HG03378 (cell line): ENCODE measurements at regions not wholly inside any gene's neighbourhood (a gene's known extent, or its start where the extent isn't known, plus 50 kb on each side); places are given as distances from the start of the nearest gene placed in this dataset.

ENCODE experiments used
- ATAC-seq: cut with Tn5 transposase; IDR thresholded peaks from one replicate; pipeline ENCODE4 v1.9.1; 2021; ENCODE audit warnings: mild to moderate bottlenecking, moderate library complexity; ENCODE audit not compliant: unreplicated experiment

DNA sequence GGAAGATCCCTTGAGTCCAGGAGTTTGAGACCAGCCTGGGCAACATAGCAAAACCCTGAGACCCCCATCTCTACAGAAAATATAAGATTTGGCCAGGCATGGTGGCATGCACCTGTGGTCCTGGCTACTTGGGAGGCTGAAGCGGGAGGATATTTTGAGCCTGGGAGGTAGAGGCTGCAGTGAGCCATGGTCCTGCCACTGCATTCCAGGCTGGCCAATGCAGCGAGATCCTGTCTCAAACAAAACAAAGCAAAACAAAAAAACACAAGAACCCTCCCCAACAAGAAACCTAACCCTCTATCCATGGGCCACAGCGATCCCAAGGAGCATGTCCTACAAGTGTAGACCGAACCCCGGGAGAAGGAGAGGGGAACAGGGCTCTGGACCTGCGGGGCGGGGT lies 133.3 kb downstream of the MGAT5B start:
- ATAC-seq: no peak

DNA sequence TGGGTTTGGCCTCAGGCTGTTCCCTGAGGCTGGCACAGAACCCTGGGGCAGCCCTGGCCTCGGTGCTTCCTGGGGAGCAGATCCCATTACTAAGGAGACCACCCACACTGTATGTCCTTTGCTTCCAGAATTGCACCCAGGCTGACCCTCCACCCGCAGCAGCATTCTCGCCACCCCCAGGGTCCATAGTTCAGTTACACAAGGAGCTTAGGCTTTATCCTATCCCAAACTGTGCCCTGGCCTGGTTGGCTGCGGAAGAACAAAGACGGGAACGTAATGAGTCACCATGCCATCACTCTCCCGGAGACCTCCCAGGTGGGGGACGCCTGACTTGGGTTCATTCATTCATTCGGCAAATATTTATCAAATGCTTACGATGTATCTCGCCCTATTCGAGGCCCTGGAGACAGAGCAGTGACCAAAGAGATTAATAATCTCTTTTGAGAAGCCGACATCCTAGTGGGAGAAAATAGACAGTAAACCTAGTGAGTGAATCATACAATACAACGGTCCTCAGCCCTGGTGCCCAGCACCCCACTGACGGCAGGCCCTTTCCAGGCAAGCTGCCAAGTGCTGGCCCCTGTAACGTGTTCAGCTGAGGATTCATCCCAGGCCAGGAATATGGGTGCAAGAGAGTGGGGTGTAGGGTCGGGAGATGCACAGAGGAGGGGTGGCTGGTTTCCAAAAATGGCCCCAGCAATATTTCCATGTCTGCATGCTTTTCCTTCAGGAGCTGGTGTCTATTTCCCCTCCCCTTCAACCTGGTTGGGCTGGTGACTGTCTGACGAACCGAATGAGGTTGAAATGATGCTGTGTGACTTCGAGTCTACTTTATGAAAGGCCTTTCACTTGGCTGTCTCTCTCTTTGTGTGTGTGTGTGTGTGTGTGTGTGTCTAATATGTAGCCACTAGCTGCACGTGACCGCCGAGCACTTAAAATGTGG lies 134.2 kb downstream of the MGAT5B start:
- ATAC-seq: no peak

DNA sequence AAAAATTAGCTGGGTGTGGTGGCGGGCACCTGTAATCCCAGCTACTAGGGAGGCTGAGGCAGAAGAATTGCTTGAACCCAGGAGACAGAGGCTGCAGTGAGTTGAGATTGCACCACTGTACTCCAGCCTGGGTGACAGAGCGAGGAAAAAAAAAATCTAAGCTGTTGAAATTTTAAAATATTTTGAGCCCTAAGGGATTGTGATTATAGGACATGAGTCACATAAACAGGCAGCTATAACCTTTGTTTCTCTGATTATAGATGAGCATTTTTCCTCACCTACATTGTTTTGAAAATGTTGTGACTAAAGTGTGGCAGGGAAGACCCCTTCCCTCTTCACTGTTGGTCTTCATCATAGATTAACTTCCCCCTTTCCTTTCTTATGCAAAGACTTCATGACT lies 135.5 kb downstream of the MGAT5B start:
- no peak for ATAC-seq

- no peak for ATAC-seq
These were observed 133.7 kb upstream of the SEC14L1 start for GRCh38 chr17:77006971-77007649.

DNA sequence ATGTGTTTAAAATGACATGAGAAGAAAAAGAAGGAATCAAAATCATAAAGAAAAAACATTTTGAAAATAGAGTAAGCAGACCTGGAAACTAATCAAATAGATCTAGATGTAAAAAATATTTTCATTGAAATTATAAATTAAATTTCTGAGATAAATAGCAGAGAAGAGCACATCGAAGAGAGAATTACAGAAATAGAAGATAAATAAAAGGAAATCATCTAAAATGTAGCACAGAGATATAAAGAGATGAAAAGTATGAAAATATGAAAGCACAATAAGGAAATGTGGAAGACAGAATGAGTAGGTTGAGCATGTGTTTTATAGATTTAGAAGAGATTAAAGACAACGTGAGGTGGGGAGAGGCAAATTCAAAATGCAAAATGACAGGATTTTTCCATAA lies 130.9 kb upstream of the SEC14L1 start:
- ATAC-seq: no peak

DNA sequence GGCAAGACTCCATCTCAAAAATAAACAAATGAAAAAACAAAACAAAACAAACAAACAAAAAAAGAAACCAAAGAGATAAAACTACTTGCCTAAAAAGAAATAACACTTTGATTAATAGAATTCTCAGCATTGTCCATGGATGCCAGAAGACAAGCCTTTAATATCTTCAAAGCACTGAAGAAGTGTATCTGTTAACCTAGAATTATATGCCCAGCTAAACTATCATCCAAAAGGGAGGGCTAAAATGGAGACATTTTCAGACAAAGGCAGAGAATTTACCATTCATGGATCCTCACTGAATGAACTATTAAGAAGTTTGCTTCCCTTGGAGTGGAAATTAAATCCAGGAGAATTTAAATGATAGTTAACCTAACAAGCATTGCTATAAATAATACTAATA lies 130.1 kb upstream of the SEC14L1 start:
- ATAC-seq: no peak

GRCh38 chr17:77011173-77012011 lies 129.4 kb upstream of the SEC14L1 start:
- no peak for ATAC-seq

- no peak for ATAC-seq
These were observed 122.3 kb upstream of the SEC14L1 start for GRCh38 chr17:77018504-77018903.

DNA sequence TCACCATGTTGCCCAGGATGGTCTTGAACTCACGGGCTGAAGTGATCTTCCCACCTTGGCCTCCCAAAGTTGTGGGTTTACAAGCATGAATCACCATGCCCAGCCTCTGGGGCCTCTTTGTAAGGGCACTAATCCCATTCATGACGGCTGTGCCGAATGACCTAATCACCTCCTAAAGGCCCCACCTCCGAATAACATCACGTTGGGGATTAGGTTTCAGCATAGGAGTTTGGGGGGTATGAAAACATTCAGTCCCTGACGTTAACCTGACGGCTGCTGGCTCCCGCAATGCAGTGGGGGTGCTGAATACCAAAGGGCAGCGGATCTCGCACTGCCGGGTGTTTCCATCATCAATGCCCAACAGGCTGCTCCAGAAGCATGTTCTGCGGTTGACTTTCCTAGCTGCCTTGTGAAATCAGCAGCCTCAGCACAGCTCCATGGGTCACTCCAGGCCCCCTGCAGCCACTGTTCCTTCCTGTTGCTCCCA lies 120.8 kb upstream of the SEC14L1 start:
- no peak for ATAC-seq

- ATAC-seq: no peak
These were observed 119.8 kb upstream of the SEC14L1 start for GRCh38 chr17:77020973-77021372.

- ATAC-seq: no peak
These were observed 118.0 kb upstream of the SEC14L1 start for GRCh38 chr17:77022766-77023165.

DNA sequence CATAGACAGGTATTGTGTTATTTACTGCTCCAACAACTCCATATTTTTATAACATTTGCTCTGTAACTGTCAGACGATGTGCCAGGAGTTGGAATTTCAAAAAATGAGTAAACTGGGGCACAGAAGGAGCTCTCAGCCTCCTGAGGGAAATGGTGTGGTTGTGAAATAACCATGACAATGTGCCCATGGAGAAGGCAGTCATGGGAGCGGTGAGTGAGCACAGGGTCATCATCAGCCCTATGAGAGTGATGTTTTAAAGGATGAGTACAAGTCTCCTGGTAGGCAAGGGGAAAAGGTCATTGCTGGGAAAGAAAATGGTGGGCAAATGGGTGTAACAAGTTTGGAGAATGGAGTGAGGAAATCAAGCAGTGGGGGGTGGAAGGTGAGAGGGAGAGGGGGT lies 115.0 kb upstream of the SEC14L1 start:
- no peak for ATAC-seq

DNA sequence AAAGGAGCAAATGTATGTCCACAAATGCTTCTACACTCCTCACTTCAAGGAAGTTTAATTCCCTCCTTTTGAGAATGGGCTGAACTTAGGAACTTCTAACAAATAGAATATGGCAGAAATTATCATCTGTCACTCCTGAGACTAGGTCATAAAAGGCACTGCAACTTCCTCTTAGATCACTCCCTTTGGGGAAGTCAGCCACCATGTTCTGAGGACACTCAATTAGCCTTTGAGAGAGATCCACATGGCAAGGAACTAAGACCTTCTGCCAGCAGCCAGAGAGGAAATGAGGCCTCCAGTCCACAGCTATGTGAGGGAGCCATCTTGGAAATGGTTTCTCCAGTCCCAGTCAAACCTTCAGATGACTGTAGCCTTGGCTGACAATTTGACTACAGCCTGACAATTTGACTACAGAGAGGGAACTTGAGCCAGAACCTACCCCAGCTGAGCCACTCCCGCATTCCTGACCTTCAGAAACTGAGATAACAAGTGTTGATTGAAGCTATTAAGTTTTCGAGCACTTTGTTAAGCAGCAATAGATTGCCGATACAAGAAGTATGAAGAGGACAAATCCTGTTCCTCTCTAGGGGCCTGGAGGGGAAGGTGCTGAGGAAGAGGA lies 113.4 kb upstream of the SEC14L1 start:
- ATAC-seq: no peak

DNA sequence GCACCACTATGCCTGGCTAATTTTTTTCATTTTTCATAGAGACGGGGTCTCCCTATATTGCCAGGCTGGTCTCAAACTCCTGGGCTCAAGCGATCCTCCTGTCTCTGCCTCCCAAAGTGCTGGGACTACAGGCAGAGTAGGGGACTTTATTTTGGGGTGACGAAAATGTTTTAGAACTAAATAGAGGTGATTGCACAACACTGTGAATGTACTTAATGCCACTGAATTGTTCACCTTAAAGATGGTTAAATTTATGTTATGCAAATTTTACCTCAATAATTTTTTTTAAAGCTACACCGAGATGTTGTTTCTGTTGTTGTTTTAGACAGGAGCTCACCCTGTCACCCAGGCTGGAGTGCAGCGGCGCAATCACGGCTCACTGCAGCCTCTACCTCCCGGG lies 111.9 kb upstream of the SEC14L1 start:
- no peak for ATAC-seq

- no peak for ATAC-seq
These were observed 107.8 kb upstream of the SEC14L1 start for GRCh38 chr17:77032929-77033328.

GRCh38 chr17:77033892-77034404 lies 106.8 kb upstream of the SEC14L1 start:
- ATAC-seq: no peak

DNA sequence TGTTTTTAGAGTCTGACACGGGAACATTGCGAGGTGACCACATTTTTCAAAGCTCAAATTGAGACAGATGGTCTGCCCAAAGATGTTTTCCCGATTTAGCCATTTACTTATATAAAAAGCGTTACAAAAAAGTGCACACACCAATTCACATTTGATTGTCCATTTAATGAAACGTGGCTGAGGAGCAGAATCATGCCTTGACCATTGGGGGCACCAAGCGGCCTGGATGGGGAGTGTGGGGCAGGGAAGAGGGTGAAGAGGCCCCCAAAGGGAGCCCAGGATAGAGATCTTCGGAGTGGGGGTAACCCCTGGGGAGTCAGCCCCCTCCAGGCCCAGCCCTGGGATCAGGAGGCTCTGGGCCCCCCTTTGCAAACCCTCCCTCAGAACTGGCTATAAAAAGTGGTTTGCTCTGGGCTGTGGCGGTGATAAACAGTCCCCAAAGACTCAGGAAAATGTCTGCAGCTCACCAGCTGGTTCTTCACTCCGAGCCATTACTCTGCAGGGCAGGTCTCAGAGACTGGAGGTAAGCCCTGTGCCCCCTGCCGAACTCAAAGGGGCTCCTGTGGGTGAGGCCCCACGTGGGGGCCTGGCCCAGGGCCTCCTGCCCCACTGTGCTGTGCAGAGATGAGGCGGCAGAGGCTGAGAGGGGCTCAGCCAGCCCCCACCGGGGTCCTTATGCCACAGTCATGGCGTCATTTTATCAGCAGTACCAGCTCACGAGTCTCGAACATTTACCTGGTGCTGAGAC lies 105.9 kb upstream of the SEC14L1 start:
- ATAC-seq: no peak

GRCh38 chr17:77035526-77035925 lies 105.2 kb upstream of the SEC14L1 start:
- no peak for ATAC-seq

DNA sequence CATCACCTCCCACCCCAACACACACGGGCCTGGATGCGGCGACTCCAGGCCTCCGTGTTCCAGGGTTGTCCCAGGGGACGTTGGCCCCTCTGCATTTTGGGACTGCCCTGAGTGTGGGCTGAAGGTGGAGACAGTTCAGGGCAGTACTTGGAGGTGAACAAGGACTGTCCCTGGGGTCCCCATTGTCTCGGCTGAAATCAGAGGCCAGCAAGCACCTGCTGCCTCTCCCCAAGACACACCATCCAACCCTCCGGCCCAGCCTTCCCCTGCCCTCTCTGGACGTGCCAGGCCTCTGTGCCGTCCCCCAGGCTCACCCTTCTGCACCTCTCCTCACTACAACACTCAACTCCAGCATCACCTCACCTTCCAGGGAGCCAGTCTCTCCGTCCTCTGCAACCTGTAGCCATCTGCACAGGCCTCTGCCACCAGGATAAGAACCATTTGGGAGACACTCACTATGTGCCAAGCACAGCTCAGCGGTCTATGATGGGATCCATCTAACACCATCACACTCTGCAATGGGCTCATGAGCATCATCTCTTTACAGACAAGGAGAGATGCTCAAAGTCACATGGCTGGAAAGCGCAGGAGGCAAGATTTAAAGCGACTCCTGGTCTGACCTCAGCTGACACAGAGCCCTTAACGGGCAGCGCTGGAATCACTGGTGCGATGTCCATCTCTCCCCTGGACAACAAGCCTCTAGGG lies 104.5 kb upstream of the SEC14L1 start:
- ATAC-seq: no peak
